Activated CD8-positive, alpha-beta memory T cell treated with anti-CD3 and anti-CD28 coated beads, Interleukin-2, amount 50 U/mL, for 24 hours (primary cell): ENCODE measurements at regions not wholly inside any gene's neighbourhood (a gene's known extent, or its start where the extent isn't known, plus 50 kb on each side); places are given as distances from the start of the nearest gene placed in this dataset.
"Not testable (repeated sequence)": the region's sequence is repeated elsewhere in the genome, so short reads cannot be mapped to it uniquely, and the experiment has no call there.

Experiments
- DNase-seq: peaks from one replicate; pipeline ENCODE4 v3.0.0-alpha.2; 2020; ENCODE audit errors: extremely low read depth

GRCh38 chr1:120665250-120665577 is 58.5 kb upstream of the NBPF26 start:
- DNase-seq: not testable (repeated sequence)

GRCh38 chr1:120668187-120668586 is 55.6 kb upstream of the NBPF26 start:
- not testable (repeated sequence) for DNase-seq
